Astrocyte of the spinal cord (primary cell): ENCODE measurements at regions not wholly inside any gene's neighbourhood (a gene's known extent, or its start where the extent isn't known, plus 50 kb on each side); places are given as distances from the start of the nearest gene placed in this dataset.

Experiments
- DNase-seq: peaks from one replicate; pipeline ENCODE4 v3.0.0; 2011; ENCODE audit warnings: low read depth, low spot score
- H3K4me3 ChIP-seq: 2 replicates; pipeline ENCODE4 v1.5.1; 2011; ENCODE audit warnings: low read depth, mild to moderate bottlenecking, low read length, moderate library complexity
- in situ Hi-C: cut with HindIII; loops from 2 replicates; pipeline ENCODE4 v1.10.0; 2017; ENCODE audit warnings: low sequenced_read_pairs
- TF ChIP-seq, protein P1 (sequence below): IDR thresholded peaks from 2 replicates; pipeline ENCODE4 v1.5.1; 2012; ENCODE audit warnings: low read depth, mild to moderate bottlenecking, low read length, inconsistent platforms

DNA sequence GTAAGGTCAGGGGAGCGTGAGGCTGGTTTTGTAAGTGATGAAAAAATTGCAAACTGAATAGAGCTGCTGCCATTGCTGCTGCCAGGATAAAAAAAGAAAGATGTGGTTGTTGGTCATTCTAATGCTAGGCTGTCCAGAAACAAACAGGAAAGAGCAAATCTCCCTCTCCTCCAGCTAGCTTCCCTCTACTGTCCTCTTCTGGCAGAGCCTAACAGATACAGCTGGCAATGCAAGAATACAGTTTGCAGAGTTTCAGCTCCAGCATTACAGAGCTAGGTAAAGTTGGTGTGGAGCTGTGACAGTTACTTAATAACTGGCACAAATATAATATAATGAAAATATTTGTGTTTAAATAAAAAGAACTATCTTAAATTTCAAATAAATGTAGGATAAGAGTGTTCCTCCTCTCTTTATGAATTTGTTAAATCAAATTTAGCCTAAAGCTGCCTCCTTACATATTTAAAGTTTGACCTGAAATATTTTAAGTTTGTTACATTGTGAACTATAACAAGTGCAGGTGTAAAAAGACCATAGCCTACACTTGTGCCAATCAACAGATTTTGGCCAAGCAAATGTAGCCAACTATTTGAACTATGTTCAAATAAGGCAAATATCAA lies 407.7 kb downstream of the SH2D4B start:
- in situ Hi-C loops, result no loop called here
- TF ChIP-seq, protein P1, sequence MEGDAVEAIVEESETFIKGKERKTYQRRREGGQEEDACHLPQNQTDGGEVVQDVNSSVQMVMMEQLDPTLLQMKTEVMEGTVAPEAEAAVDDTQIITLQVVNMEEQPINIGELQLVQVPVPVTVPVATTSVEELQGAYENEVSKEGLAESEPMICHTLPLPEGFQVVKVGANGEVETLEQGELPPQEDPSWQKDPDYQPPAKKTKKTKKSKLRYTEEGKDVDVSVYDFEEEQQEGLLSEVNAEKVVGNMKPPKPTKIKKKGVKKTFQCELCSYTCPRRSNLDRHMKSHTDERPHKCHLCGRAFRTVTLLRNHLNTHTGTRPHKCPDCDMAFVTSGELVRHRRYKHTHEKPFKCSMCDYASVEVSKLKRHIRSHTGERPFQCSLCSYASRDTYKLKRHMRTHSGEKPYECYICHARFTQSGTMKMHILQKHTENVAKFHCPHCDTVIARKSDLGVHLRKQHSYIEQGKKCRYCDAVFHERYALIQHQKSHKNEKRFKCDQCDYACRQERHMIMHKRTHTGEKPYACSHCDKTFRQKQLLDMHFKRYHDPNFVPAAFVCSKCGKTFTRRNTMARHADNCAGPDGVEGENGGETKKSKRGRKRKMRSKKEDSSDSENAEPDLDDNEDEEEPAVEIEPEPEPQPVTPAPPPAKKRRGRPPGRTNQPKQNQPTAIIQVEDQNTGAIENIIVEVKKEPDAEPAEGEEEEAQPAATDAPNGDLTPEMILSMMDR, result peak; percentile 9
- no peak for DNase-seq
- no peak overlapping the region for H3K4me3 ChIP-seq

DNA sequence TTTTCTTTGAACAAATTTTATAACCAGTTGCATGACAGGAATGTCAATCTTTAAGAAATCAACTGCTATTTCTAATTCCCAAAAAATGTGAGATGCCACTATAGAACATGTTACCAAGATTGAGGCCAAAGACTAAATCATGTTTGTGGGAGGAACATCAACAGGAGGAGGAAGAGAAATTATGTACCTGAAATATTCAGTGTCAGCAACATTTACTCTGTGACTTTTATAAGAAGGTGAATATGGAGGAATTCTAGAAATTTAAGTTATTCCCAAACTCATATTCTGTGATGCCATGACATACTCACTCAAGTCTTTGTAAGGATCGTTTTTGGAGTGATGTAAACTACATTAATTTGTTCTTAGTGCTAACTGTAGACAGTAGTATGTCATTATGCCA lies 408.4 kb downstream of the SH2D4B start:
- no peak for DNase-seq
- H3K4me3 ChIP-seq, result no peak overlapping the region
- TF ChIP-seq, protein P1, result no peak
- in situ Hi-C loops, result no loop called here

DNA sequence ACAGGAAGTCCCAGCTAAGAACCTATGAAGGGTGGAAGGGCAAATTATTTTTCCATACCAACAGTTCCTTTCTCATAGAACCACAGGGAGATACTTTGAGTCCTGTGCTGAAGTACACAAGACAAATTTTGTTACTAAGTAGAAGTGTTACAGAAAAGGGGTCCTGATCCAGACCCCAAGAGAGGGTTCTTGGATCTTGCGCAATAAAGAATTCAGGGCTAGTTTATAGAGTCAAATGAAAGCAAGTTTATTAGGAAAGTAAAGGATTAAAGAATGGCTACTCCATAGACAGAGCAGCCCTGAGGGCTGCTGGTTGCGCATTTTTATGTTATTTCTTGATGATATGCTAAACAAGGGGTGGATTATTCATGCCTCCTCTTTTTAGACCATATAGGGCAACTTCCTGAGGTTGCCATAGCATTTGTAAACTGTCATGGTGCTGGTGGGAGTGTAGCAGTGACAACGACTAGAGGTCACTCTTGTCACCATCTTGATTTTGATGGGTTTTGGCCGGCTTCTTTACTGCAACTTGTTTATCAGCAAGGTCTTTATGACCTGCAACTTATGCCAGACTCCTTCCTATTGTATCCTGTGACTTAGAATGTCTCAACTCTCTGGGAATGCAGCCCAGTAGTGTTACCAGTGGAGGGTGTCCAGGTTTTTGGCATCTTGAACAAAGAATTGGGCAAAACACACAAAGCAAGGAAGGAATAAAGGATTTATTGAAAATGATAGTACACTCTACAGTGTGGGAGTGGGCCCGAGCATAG lies 409.4 kb downstream of the SH2D4B start:
- TF ChIP-seq, protein P1, result no peak
- H3K4me3 ChIP-seq, result no peak overlapping the region
- DNase-seq, result no peak
- in situ Hi-C loops, result no loop called here

DNA sequence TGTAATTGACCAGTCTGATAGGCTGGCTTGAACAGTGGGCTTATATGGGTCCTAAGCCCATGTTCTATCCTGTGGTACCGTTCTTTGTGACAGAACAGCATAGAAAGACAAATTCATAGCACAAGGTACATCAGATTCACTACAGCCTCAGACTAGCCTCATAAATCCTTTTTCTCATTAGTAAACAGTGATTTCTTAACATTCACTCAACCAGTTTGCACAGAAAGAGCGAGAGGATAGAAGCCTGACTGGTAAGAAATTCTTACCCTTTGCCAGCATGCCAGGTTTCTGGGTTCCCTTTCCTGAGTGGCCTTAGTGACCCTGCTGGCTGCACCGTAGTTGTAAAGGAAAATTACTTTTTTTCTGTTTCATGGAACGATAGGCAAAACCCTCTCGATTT lies 412.1 kb downstream of the SH2D4B start:
- no peak for DNase-seq
- TF ChIP-seq, protein P1, result no peak
- in situ Hi-C loops, result no loop called here
- no peak overlapping the region for H3K4me3 ChIP-seq

DNA sequence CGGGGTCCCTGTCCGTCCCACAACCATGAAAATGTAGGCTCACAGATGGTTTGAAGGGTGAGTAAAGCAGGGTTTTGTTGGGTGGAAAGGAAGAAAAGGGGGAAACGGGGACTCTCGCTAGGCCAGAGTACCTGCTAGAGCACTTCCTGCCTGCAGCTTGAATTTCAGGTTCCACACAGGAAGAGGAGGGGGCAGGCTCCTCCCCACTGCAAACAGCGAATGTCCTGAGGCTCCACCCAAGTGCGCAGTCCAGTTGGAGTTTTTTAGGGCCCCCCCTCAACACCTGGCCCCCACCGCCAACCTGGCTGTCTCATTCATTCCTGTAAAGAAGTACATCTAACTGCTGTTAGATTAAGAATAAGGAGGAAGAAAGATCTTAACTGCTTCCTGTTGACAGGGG lies 414.7 kb downstream of the SH2D4B start:
- in situ Hi-C loops, result no loop called here
- H3K4me3 ChIP-seq, result no peak overlapping the region
- TF ChIP-seq, protein P1, result no peak
- no peak for DNase-seq

DNA sequence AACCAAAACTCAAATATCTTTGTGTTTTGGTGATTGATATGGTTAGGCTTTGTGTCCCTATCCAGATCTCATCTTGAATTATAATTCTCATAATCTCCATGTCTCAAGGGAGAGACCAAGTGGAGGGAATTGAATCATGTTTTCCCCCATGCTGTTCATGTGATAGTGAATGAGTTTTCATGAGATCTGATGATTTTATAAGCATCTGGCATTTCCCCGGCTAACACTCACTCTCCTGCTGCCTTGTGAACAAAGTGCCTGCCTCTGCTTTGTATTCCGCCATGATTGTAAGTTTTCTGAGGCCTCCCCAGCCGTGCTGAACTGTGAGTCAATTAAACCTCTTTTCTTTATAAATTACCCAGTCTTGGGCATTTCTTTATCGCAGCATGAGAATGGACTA lies 419.5 kb downstream of the SH2D4B start:
- no peak overlapping the region for H3K4me3 ChIP-seq
- TF ChIP-seq, protein P1, result no peak
- in situ Hi-C loops, result no loop called here
- DNase-seq, result no peak
